GM12878 (cell line): ENCODE measurements at regions not wholly inside any gene's neighbourhood (a gene's known extent, or its start where the extent isn't known, plus 50 kb on each side); places are given as distances from the start of the nearest gene placed in this dataset.

Experiments used
- ATAC-seq: fragments of 200-7000 bp; cut with Tn5 transposase; 3 replicates; pipeline ENCODE4 v1.9.1; 2020; ENCODE audit warnings: mild to moderate bottlenecking, moderate library complexity
- BruUV-seq: library from RNA; stranded (reverse); fragments of 400-500 nt; replicated peaks from 2 replicates; lab custom pipeline; 2021; lab: Mats Ljungman, UMichigan
- CTCF ChIA-PET: fragments of 300-600 bp; sonication (Branson Sonifier 250); formaldehyde crosslinking; extraction: SDS; loops from one replicate; lab custom pipeline; 2021; ENCODE audit warnings: inconsistent platforms; lab: Yijun Ruan, JAX
- POLR2A ChIA-PET: fragments of 350-600 bp; formaldehyde crosslinking; extraction: SDS; loops from one replicate; lab custom pipeline; 2021; ENCODE audit warnings: inconsistent platforms; lab: Charles Lee
- RAD21 ChIA-PET: fragments of 300-600 bp; sonication (Branson Sonifier 250); formaldehyde crosslinking; loops from one replicate; lab custom pipeline; 2023; ENCODE audit warnings: antibody characterized with exemption; ENCODE audit not compliant: unreplicated experiment; lab: Charles Lee
- SMC1A ChIA-PET: fragments of 300-600 bp; sonication (Branson Sonifier 250); formaldehyde crosslinking; loops from one replicate; lab custom pipeline; 2023; ENCODE audit not compliant: unreplicated experiment, uncharacterized antibody; lab: Charles Lee
- DNase-seq: peaks from one replicate; pipeline ENCODE4 v3.0.0-alpha.2; 2011; ENCODE audit warnings: low read depth, low spot score
- FAIRE-seq: peaks from 3 replicates; lab custom pipeline; 2011; peaks lifted over from hg19 to GRCh38; lab: Jason Lieb, UNC
- H2AFZ ChIP-seq: 2 replicates; pipeline ENCODE4 v1.6.0; 2011; ENCODE audit warnings: low read depth, low read length, control low read depth; ENCODE audit not compliant: control insufficient read depth
- H3K27ac ChIP-seq: 2 replicates; pipeline ENCODE4 v1.5.1; 2011; ENCODE audit warnings: control low read depth; ENCODE audit not compliant: control insufficient read depth, insufficient read depth
- H3K27me3 ChIP-seq, 2 experiments: replicated peaks in 1 of 2; 2 replicates each; pipeline versions ENCODE4 v1.6.0 to v1.6.1; 2011; ENCODE audit warnings: low read length in 1 of 2; ENCODE audit not compliant: control insufficient read depth in 2 of 2, insufficient read depth in 2 of 2
- H3K36me3 ChIP-seq, 2 experiments: 2 replicates each; pipeline ENCODE4 v1.5.1; 2011; ENCODE audit warnings: low read length in 1 of 2; ENCODE audit not compliant: control insufficient read depth in 2 of 2, insufficient read depth in 2 of 2
- H3K4me1 ChIP-seq: 2 replicates; pipeline ENCODE4 v1.6.1; 2011; ENCODE audit warnings: mild to moderate bottlenecking, low read length, moderate library complexity, mixed read lengths; ENCODE audit not compliant: control insufficient read depth, insufficient read depth
- H3K4me2 ChIP-seq: 2 replicates; pipeline ENCODE4 v1.6.0; 2011; ENCODE audit warnings: control low read depth; ENCODE audit not compliant: control insufficient read depth, insufficient read depth
- H3K4me3 ChIP-seq: fragments of 200-600 bp; sonication (generic); 2 replicates; pipeline ENCODE4 v1.5.1; 2016
- H3K79me2 ChIP-seq: 2 replicates; pipeline ENCODE4 v1.6.0; 2011; ENCODE audit warnings: low read length; ENCODE audit not compliant: control insufficient read depth, insufficient read depth
- H3K9ac ChIP-seq: 2 replicates; pipeline ENCODE4 v1.8.0; 2011; ENCODE audit warnings: low read length, control low read depth, mixed read lengths; ENCODE audit not compliant: control insufficient read depth, insufficient read depth
- H3K9me3 ChIP-seq: replicated peaks from 3 replicates; pipeline ENCODE4 v1.5.1; 2011; ENCODE audit warnings: mild to moderate bottlenecking, low read length; ENCODE audit not compliant: control insufficient read depth, insufficient read depth
- H4K20me1 ChIP-seq: 2 replicates; pipeline ENCODE4 v1.6.0; 2011; ENCODE audit not compliant: control insufficient read depth, insufficient read depth
- BHLHE40 ChIP-seq, 2 experiments: fragments of 450-650 bp in 1 of 2; IDR thresholded peaks; 2 replicates each; pipeline ENCODE4 v1.6.1; 2011 to 2017; ENCODE audit warnings: low read depth in 2 of 2, borderline replicate concordance in 1 of 2, improper control_type of control experiment in 1 of 2, low read length in 1 of 2, mild to moderate bottlenecking in 1 of 2
- BMI1 ChIP-seq: fragments of 450-650 bp; IDR thresholded peaks from 2 replicates; pipeline ENCODE4 v1.6.1; 2016; ENCODE audit warnings: mild to moderate bottlenecking, moderate library complexity, borderline replicate concordance
- CREM ChIP-seq: IDR thresholded peaks from 2 replicates; pipeline ENCODE4 v1.6.1; 2014; ENCODE audit warnings: antibody characterized with exemption, low read depth
- EP300 ChIP-seq, 2 experiments: fragments of 150-350 bp in 1 of 2; IDR thresholded peaks; 2 replicates each; pipeline ENCODE4 v1.6.1; 2011 to 2012; ENCODE audit warnings: low read depth in 2 of 2, low read length in 2 of 2, borderline replicate concordance in 1 of 2, improper control_type of control experiment in 1 of 2, inconsistent platforms in 1 of 2; ENCODE audit not compliant: control insufficient read depth in 1 of 2
- FOS ChIP-seq: IDR thresholded peaks from 3 replicates; pipeline ENCODE4 v1.6.1; 2011; ENCODE audit warnings: borderline replicate concordance; ENCODE audit not compliant: insufficient read length; ENCODE audit errors: extremely low read depth
- NR2C2 ChIP-seq: IDR thresholded peaks from 2 replicates; pipeline ENCODE4 v1.6.1; 2011; ENCODE audit warnings: borderline replicate concordance, low read depth; ENCODE audit not compliant: control insufficient read depth, insufficient read length
- SRF ChIP-seq, 2 experiments: IDR thresholded peaks; 2 replicates each; pipeline ENCODE4 v1.6.1; 2011; ENCODE audit warnings: low read depth in 2 of 2, low read length in 2 of 2, mild to moderate bottlenecking in 1 of 2, moderate library complexity in 1 of 2
- TAF1 ChIP-seq: IDR thresholded peaks from 2 replicates; pipeline ENCODE4 v1.6.1; 2011; ENCODE audit warnings: mild to moderate bottlenecking, low read depth, low read length, borderline replicate concordance
- TCF3 ChIP-seq: IDR thresholded peaks from 2 replicates; pipeline ENCODE4 v1.6.1; 2012; ENCODE audit warnings: low read depth, mild to moderate bottlenecking, low read length, borderline replicate concordance; ENCODE audit not compliant: insufficient read depth
- ZNF24 ChIP-seq: fragments of 450-650 bp; IDR thresholded peaks from 2 replicates; pipeline ENCODE4 v1.6.1; 2017; ENCODE audit warnings: antibody characterized with exemption, mild to moderate bottlenecking
- WGBS: methylation state at CpG from one replicate; pipeline ENCODE4 v1.1.6; 2016; ENCODE audit warnings: low lambda C conversion rate; ENCODE audit not compliant: insufficient replicate concordance, insufficient coverage; ENCODE audit errors: missing lambda C conversion rate; 5-methylcytosine and 5-hydroxymethylcytosine counted together
- in situ Hi-C: fragments of 300-500 bp; cut with MboI; formaldehyde crosslinking; loops from 9 replicates; pipeline ENCODE4 v1.14.3; 2018; ENCODE audit warnings: mixed read lengths
- intact Hi-C: fragments of 100-400 bp; cut with micrococcal nuclease; formaldehyde crosslinking; loops from one replicate; pipeline ENCODE4 v1.14.2; 2022; ENCODE audit not compliant: unreplicated experiment
- TF ChIP-seq, protein P1 (sequence below): fragments of 450-650 bp; IDR thresholded peaks from 2 replicates; pipeline ENCODE4 v1.6.1; 2017; ENCODE audit warnings: mild to moderate bottlenecking, low read depth, inconsistent platforms; ENCODE audit not compliant: poor library complexity, severe bottlenecking
- TF ChIP-seq, protein P2 (sequence below): IDR thresholded peaks from 2 replicates; pipeline ENCODE4 v1.6.1; 2011; ENCODE audit warnings: low read depth, mild to moderate bottlenecking, low read length, moderate library complexity, borderline replicate concordance; ENCODE audit errors: extremely low read depth

DNA sequence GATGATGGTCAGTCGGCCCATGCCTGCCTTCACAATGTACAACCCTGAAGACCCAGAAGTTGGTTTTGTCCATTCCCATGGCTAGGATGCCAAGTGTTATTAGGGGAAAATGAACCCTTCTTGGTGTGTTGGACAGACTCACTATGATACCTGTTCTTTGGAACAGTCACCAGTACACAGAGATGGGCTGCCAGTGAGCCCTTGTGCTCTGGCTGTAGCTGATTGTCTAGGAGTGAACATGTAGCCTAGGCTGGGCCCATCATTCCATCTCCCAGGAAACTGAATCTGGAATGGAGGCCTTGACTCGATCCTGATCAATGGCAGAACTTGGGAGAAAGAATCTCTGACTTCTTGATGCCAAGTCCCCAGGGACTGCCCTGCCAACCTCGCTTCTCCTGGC lies 188.9 kb downstream of the EVX1 start:
- Histone ChIP-seq H3K4me1 (no peaks in the 10 kb centered on the region), H3K4me2 (no peak overlapping the region), H3K9ac (no peak overlapping the region), H3K27me3 (no peaks in the 10 kb centered on the region), H3K9me3 (no peaks in the 10 kb centered on the region), H3K36me3 (no peaks in the 10 kb centered on the region), H3K27ac (no peak overlapping the region), H2AFZ (no peak overlapping the region), H3K79me2 (no peaks in the 10 kb centered on the region), H4K20me1 (no peaks in the 10 kb centered on the region), H3K4me3 (no peak overlapping the region)
- no peak for DNase-seq
- in situ Hi-C loops: no loop called here
- TF ChIP-seq, protein P1, sequence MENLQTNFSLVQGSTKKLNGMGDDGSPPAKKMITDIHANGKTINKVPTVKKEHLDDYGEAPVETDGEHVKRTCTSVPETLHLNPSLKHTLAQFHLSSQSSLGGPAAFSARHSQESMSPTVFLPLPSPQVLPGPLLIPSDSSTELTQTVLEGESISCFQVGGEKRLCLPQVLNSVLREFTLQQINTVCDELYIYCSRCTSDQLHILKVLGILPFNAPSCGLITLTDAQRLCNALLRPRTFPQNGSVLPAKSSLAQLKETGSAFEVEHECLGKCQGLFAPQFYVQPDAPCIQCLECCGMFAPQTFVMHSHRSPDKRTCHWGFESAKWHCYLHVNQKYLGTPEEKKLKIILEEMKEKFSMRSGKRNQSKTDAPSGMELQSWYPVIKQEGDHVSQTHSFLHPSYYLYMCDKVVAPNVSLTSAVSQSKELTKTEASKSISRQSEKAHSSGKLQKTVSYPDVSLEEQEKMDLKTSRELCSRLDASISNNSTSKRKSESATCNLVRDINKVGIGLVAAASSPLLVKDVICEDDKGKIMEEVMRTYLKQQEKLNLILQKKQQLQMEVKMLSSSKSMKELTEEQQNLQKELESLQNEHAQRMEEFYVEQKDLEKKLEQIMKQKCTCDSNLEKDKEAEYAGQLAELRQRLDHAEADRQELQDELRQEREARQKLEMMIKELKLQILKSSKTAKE: no peak
- no peak for TF ChIP-seq BMI1
- TF ChIP-seq BHLHE40 (IDR thresholded peaks at IDR 0.05; ENCODE audit: borderline replicate concordance in 1 of 2, low read depth in 2 of 2, low read length in 1 of 2): no peak
- TF ChIP-seq ZNF24: no peak
- TF ChIP-seq TAF1: no peak
- TF ChIP-seq TCF3: no peak
- TF ChIP-seq CREM: no peak
- no peak for TF ChIP-seq SRF (IDR thresholded peaks at IDR 0.05; ENCODE audit: low read depth in 2 of 2, low read length in 2 of 2)
- TF ChIP-seq, protein P2, sequence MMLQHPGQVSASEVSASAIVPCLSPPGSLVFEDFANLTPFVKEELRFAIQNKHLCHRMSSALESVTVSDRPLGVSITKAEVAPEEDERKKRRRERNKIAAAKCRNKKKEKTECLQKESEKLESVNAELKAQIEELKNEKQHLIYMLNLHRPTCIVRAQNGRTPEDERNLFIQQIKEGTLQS: no peak
- no peak for TF ChIP-seq NR2C2
- no peak for TF ChIP-seq FOS
- TF ChIP-seq EP300 (IDR thresholded peaks at IDR 0.05; ENCODE audit: borderline replicate concordance in 1 of 2, control insufficient read depth in 1 of 2, low read depth in 2 of 2, low read length in 2 of 2): no peak
- POLR2A ChIA-PET: no interaction called here
- RAD21 ChIA-PET: no interaction called here
- WGBS: 33% methylated on average over 3 of the region's 3 CpGs
- CTCF ChIA-PET: no interaction called here
- intact Hi-C loops: no loop called here
- no peak for ATAC-seq
- SMC1A ChIA-PET: no interaction called here
- FAIRE-seq: no peak
- BruUV-seq: no TSS peak
